Fibroblast of peridontal ligament (primary cell): ENCODE measurements at regions not wholly inside any gene's neighbourhood (a gene's known extent, or its start where the extent isn't known, plus 50 kb on each side); places are given as distances from the start of the nearest gene placed in this dataset.
"Not testable (repeated sequence)": the region's sequence is repeated elsewhere in the genome, so short reads cannot be mapped to it uniquely, and the experiment has no call there.

ENCODE experiments used
- DNase-seq: peaks from one replicate; pipeline ENCODE4 v3.0.0-alpha.2; 2010; ENCODE audit errors: extremely low read depth

- DNase-seq = no peak
These were observed 75.0 kb upstream of the SPATA16 start for GRCh38 chr3:173216063-173216462.

GRCh38 chr3:173214576-173214975 is 73.5 kb upstream of the SPATA16 start:
- DNase-seq = no peak

- no peak for DNase-seq
These were observed 58.5 kb upstream of the SPATA16 start for GRCh38 chr3:173199568-173199967.

- DNase-seq = not testable (repeated sequence)
These were observed 53.8 kb upstream of the SPATA16 start for GRCh38 chr3:173194868-173195267.

- no peak for DNase-seq
These were observed 50.6 kb upstream of the SPATA16 start for GRCh38 chr3:173191611-173192010.
